GM23338 (cell line): ENCODE measurements at regions not wholly inside any gene's neighbourhood (a gene's known extent, or its start where the extent isn't known, plus 50 kb on each side); places are given as distances from the start of the nearest gene placed in this dataset.

Source experiments
- ATAC-seq: fragments of 200-7000 bp; cut with Tn5 transposase; 3 replicates; pipeline ENCODE4 v1.9.1; 2020
- DNase-seq: peaks from one replicate; pipeline ENCODE4 v3.0.0-alpha.2; 2015; ENCODE audit warnings: low spot score
- H2AFZ ChIP-seq: fragments of 200-600 bp; sonication (generic); 2 replicates; pipeline ENCODE4 v1.8.0; 2016; ENCODE audit warnings: antibody characterized with exemption, mild to moderate bottlenecking, moderate library complexity
- H3F3A ChIP-seq: fragments of 200-600 bp; sonication (generic); replicated peaks from 2 replicates; pipeline ENCODE4 v1.8.0; 2017; ENCODE audit warnings: antibody characterized with exemption, mixed run types, low read depth
- H3K27ac ChIP-seq: fragments of 200-600 bp; sonication (generic); 2 replicates; pipeline ENCODE4 v1.6.1; 2016; ENCODE audit warnings: low read depth
- H3K27me3 ChIP-seq: fragments of 200-600 bp; sonication (generic); 2 replicates; pipeline ENCODE4 v1.8.0; 2016; ENCODE audit warnings: mild to moderate bottlenecking, mixed run types, moderate library complexity; ENCODE audit not compliant: insufficient read depth
- H3K36me3 ChIP-seq: fragments of 200-600 bp; sonication (generic); 2 replicates; pipeline ENCODE4 v1.8.0; 2016; ENCODE audit warnings: mild to moderate bottlenecking; ENCODE audit not compliant: insufficient read depth
- H3K4me1 ChIP-seq: fragments of 200-600 bp; sonication (generic); 2 replicates; pipeline ENCODE4 v1.8.0; 2016; ENCODE audit warnings: mild to moderate bottlenecking, moderate library complexity; ENCODE audit not compliant: insufficient read depth
- H3K4me2 ChIP-seq: fragments of 200-600 bp; sonication (generic); 2 replicates; pipeline ENCODE4 v1.7.1; 2017; ENCODE audit warnings: mixed run types
- H3K4me3 ChIP-seq: fragments of 200-600 bp; sonication (generic); 2 replicates; pipeline ENCODE4 v1.6.1; 2016; ENCODE audit warnings: mixed run types
- H3K79me2 ChIP-seq: fragments of 200-600 bp; sonication (generic); replicated peaks from 2 replicates; pipeline ENCODE4 v1.8.0; 2017; ENCODE audit warnings: mild to moderate bottlenecking; ENCODE audit not compliant: insufficient read depth
- H3K9me2 ChIP-seq: fragments of 200-600 bp; sonication (generic); 2 replicates; pipeline ENCODE4 v1.8.0; 2017; ENCODE audit not compliant: insufficient read depth
- H4K20me1 ChIP-seq: fragments of 200-600 bp; sonication (generic); replicated peaks from 2 replicates; pipeline ENCODE4 v1.8.0; 2017; ENCODE audit warnings: mild to moderate bottlenecking; ENCODE audit not compliant: insufficient read depth
- H3K27ac Mint-ChIP-seq: 2 replicates; pipeline ENCODE4 v1.8.0; 2020; ENCODE audit warnings: inconsistent platforms, mild to moderate bottlenecking, moderate library complexity, mixed read lengths
- H3K27me3 Mint-ChIP-seq: 3 replicates; pipeline ENCODE4 v1.8.0; 2022; ENCODE audit warnings: low read depth, mild to moderate bottlenecking, moderate library complexity, mixed read lengths, inconsistent platforms; ENCODE audit not compliant: insufficient read depth, poor library complexity
- H3K36me3 Mint-ChIP-seq: 3 replicates; pipeline ENCODE4 v1.8.0; 2021; ENCODE audit warnings: low read depth, mild to moderate bottlenecking, inconsistent platforms, moderate library complexity, mixed read lengths
- H3K4me1 Mint-ChIP-seq: 3 replicates; pipeline ENCODE4 v1.8.0; 2020; ENCODE audit warnings: mild to moderate bottlenecking, inconsistent platforms, mixed read lengths
- H3K4me3 Mint-ChIP-seq: 3 replicates; pipeline ENCODE4 v1.8.0; 2021; ENCODE audit warnings: moderate library complexity, mild to moderate bottlenecking, inconsistent platforms, mixed read lengths
- H3K9me3 Mint-ChIP-seq: 3 replicates; pipeline ENCODE4 v1.8.0; 2020; ENCODE audit warnings: moderate library complexity, mild to moderate bottlenecking, inconsistent platforms, mixed read lengths
- CREB1 ChIP-seq: fragments of 250-450 bp; sonication (Bioruptor Pico); IDR thresholded peaks from 2 replicates; pipeline ENCODE4 v1.5.0; 2020; ENCODE audit warnings: low read depth, mild to moderate bottlenecking, moderate library complexity
- ETS1 ChIP-seq: IDR thresholded peaks from 2 replicates; pipeline ENCODE4 v1.6.1; 2016; ENCODE audit warnings: antibody characterized with exemption
- EZH2 ChIP-seq: fragments of 200-600 bp; sonication (generic); IDR thresholded peaks from one replicate; pipeline ENCODE4 v1.8.0; 2017; ENCODE audit warnings: antibody characterized with exemption, mild to moderate bottlenecking, low read depth; ENCODE audit not compliant: unreplicated experiment
- EZH2phosphoT487 ChIP-seq: fragments of 200-600 bp; sonication (generic); IDR thresholded peaks from one replicate; pipeline ENCODE4 v1.8.1; 2018; ENCODE audit warnings: antibody characterized with exemption; ENCODE audit not compliant: unreplicated experiment
- JUNB ChIP-seq: IDR thresholded peaks from one replicate; pipeline ENCODE4 v1.6.1; 2016; ENCODE audit warnings: antibody characterized with exemption; ENCODE audit not compliant: unreplicated experiment
- NANOG ChIP-seq: IDR thresholded peaks from 2 replicates; pipeline ENCODE4 v1.6.1; 2016; ENCODE audit warnings: antibody characterized with exemption, borderline replicate concordance
- POLR2AphosphoS5 ChIP-seq: IDR thresholded peaks from 2 replicates; pipeline ENCODE4 v1.6.1; 2016; ENCODE audit warnings: antibody characterized with exemption, low read depth
- STAT1 ChIP-seq: IDR thresholded peaks from one replicate; pipeline ENCODE4 v1.6.1; 2016; ENCODE audit warnings: antibody characterized with exemption; ENCODE audit not compliant: unreplicated experiment
- ZNF114 ChIP-seq: fragments of 250-450 bp; sonication (Bioruptor Pico); IDR thresholded peaks from 2 replicates; pipeline ENCODE4 v1.5.0; 2020; ENCODE audit warnings: mild to moderate bottlenecking, moderate library complexity
- ZNF331 ChIP-seq: fragments of 250-450 bp; sonication (Bioruptor Pico); IDR thresholded peaks from 2 replicates; pipeline ENCODE4 v1.5.0; 2020; ENCODE audit warnings: low read depth, mild to moderate bottlenecking, moderate library complexity
- ZNF462 ChIP-seq: fragments of 250-450 bp; sonication (Bioruptor Pico); IDR thresholded peaks from 2 replicates; pipeline ENCODE4 v1.5.0; 2020; ENCODE audit warnings: mild to moderate bottlenecking, moderate library complexity
- TF ChIP-seq, protein P1 (sequence below), 2 experiments: fragments of 200-600 bp in 1 of 2; sonication (generic) in 1 of 2; conservative IDR thresholded peaks; 2 replicates each; pipeline versions ENCODE4 v1.5.1 to v1.6.1; 2016 to 2017; ENCODE audit warnings: antibody characterized with exemption in 2 of 2, low read depth in 2 of 2, mild to moderate bottlenecking in 2 of 2, moderate library complexity in 1 of 2

DNA sequence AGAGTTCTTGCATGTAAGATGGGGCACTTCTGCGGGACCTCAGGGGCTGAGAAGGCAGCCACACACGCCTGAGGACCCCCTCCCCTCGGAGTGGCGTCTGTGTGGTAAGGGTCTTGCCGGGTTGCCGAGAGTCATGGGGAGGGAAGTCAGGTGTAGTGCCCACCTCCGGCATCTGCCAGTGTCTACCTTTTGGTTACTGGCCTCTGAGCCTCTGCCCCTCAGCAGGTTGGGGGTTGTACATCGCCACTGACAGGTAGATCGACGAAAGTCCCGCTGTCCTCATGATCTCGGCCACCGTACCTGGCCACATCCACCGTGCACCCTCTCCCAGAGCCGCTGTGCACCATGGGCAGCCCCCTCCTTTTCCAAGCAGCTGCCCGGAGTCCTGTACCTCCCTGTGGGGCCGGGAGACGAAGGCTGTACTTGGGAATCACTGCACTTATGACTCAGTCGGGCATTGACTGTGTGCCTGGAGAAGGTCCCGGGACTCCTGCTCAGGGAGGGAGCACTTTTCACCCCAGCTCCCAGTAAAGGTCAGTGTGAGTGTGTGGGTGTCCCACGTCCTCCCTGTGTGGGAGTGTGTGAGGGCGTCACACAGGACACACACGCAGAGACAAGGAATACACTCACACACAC, 332.4 kb upstream of the MYT1L start:
- no peak overlapping the region; the same call in 1 of the 2 replicates for H3K27ac Mint-ChIP-seq
- Histone ChIP-seq H3K4me1 (no peaks in the 10 kb centered on the region), H3K4me2 (no peak overlapping the region)

More for the DNA sequence above, 332.4 kb upstream of the MYT1L start:
- Histone ChIP-seq H3K4me3 (no peak overlapping the region), H3F3A (no peaks in the 10 kb centered on the region), H3K36me3 (no peaks in the 10 kb centered on the region), H2AFZ (no peak overlapping the region), H3K9me2 (peaks cover 6% of the 10 kb centered on the region; the same call in 1 of the 2 replicates), H4K20me1 (no peaks in the 10 kb centered on the region), H3K27me3 (no peaks in the 10 kb centered on the region), H3K27ac (no peak overlapping the region), H3K79me2 (no peaks in the 10 kb centered on the region)
- TF ChIP-seq, protein P1, sequence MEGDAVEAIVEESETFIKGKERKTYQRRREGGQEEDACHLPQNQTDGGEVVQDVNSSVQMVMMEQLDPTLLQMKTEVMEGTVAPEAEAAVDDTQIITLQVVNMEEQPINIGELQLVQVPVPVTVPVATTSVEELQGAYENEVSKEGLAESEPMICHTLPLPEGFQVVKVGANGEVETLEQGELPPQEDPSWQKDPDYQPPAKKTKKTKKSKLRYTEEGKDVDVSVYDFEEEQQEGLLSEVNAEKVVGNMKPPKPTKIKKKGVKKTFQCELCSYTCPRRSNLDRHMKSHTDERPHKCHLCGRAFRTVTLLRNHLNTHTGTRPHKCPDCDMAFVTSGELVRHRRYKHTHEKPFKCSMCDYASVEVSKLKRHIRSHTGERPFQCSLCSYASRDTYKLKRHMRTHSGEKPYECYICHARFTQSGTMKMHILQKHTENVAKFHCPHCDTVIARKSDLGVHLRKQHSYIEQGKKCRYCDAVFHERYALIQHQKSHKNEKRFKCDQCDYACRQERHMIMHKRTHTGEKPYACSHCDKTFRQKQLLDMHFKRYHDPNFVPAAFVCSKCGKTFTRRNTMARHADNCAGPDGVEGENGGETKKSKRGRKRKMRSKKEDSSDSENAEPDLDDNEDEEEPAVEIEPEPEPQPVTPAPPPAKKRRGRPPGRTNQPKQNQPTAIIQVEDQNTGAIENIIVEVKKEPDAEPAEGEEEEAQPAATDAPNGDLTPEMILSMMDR (conservative IDR thresholded peaks at IDR 0.05; ENCODE audit: low read depth in 2 of 2): no peak
- TF ChIP-seq ZNF114 (no peak), ZNF331 (CRISPR knock-in tag) (no peak), JUNB (no peak), CREB1 (CRISPR knock-in tag) (no peak), POLR2AphosphoS5 (no peak), ZNF462 (CRISPR knock-in tag) (no peak), ETS1 (no peak), EZH2 (no peak), EZH2phosphoT487 (no peak), NANOG (no peak), STAT1 (no peak)
- Mint-ChIP-seq H3K9me3 (peaks cover 22% of the 10 kb centered on the region), H3K4me3 (no peak overlapping the region), H3K27me3 (peaks cover 13% of the 10 kb centered on the region), H3K36me3 (peaks cover 11% of the 10 kb centered on the region; the same call in 2 of the 3 replicates), H3K4me1 (no peaks in the 10 kb centered on the region)
- no peak for DNase-seq
- no peak for ATAC-seq
